OCI-LY3 (cell line): ENCODE measurements at regions not wholly inside any gene's neighbourhood (a gene's known extent, or its start where the extent isn't known, plus 50 kb on each side); places are given as distances from the start of the nearest gene placed in this dataset.

Source experiments
- H2AFZ ChIP-seq: fragments of 200-600, 300-600 bp; shearing (Covaris generic); 2 replicates; pipeline ENCODE4 v1.6.0; 2014; ENCODE audit warnings: antibody characterized with exemption, low read depth, low read length
- H3K27ac ChIP-seq: fragments of 200-600, 300-600 bp; sonication (generic); 2 replicates; pipeline ENCODE4 v1.5.1; 2014; ENCODE audit warnings: mild to moderate bottlenecking, low read length, moderate library complexity, mixed read lengths
- H3K27me3 ChIP-seq: fragments of 200-600, 300-600 bp; sonication (generic); 2 replicates; pipeline ENCODE4 v1.6.1; 2014; ENCODE audit warnings: low read depth, low read length, mixed read lengths
- H3K36me3 ChIP-seq: fragments of 200-600, 300-600 bp; sonication (generic); replicated peaks from 2 replicates; pipeline ENCODE3; 2014; ENCODE audit warnings: low read depth, low read length, mixed read lengths
- H3K4me1 ChIP-seq: fragments of 300-600, 200-600 bp; sonication (generic); 2 replicates; pipeline ENCODE4 v1.6.1; 2014; ENCODE audit warnings: low read length, mixed read lengths
- H3K4me2 ChIP-seq: fragments of 200-600, 300-600 bp; sonication (generic); 2 replicates; pipeline ENCODE4 v1.6.1; 2014; ENCODE audit warnings: low read length, mixed read lengths
- H3K4me3 ChIP-seq: fragments of 300-600, 200-600 bp; sonication (generic); 2 replicates; pipeline ENCODE4 v1.5.1; 2014; ENCODE audit warnings: antibody characterized with exemption, mild to moderate bottlenecking, low read length, moderate library complexity
- H3K79me2 ChIP-seq: fragments of 300-600, 200-600 bp; shearing (Covaris generic); 2 replicates; pipeline ENCODE4 v1.6.1; 2014; ENCODE audit warnings: mild to moderate bottlenecking, low read length, mixed read lengths
- H3K9ac ChIP-seq: fragments of 300-600, 200-600 bp; shearing (Covaris generic); 2 replicates; pipeline ENCODE4 v1.6.0; 2014; ENCODE audit warnings: mild to moderate bottlenecking, low read length, moderate library complexity
- H3K9me3 ChIP-seq: fragments of 200-600, 300-600 bp; shearing (Covaris generic); 2 replicates; pipeline ENCODE4 v1.6.1; 2014; ENCODE audit warnings: low read length, mixed read lengths; ENCODE audit not compliant: insufficient read depth
- H4K20me1 ChIP-seq: fragments of 200-600, 300-600 bp; sonication (generic); 2 replicates; pipeline ENCODE4 v1.6.1; 2016; ENCODE audit warnings: low read length, mixed read lengths; ENCODE audit not compliant: insufficient read depth
- CTCF ChIP-seq: fragments of 200-600, 300-600 bp; sonication (generic); IDR thresholded peaks from 2 replicates; pipeline ENCODE4 v1.5.1; 2014; ENCODE audit warnings: antibody characterized with exemption, low read length, low read depth
- EZH2phosphoT487 ChIP-seq: fragments of 200-600 bp; shearing (Covaris generic); IDR thresholded peaks from 2 replicates; pipeline ENCODE4 v1.6.1; 2018; ENCODE audit warnings: antibody characterized with exemption, mixed run types, low read depth

- no peak overlapping the region for H3K4me3 ChIP-seq
- no peak overlapping the region for H3K4me2 ChIP-seq
Observed at GRCh38 chr3:96706509-96706908, 107.9 kb upstream of the EPHA6 start.

GRCh38 chr3:96711816-96712215, 102.6 kb upstream of the EPHA6 start:
- no peaks in the 10 kb centered on the region for H3K36me3 ChIP-seq
- no peak overlapping the region for H3K9ac ChIP-seq
- H3K4me1 ChIP-seq: peaks cover 5% of the 10 kb centered on the region; the same call in 1 of the 2 replicates
- H3K4me3 ChIP-seq: no peak overlapping the region
- peak overlapping the region; percentile 54; the same call in 1 of the 2 replicates for H2AFZ ChIP-seq
- no peaks in the 10 kb centered on the region for H3K79me2 ChIP-seq
- H3K27me3 ChIP-seq: no peaks in the 10 kb centered on the region
- no peaks in the 10 kb centered on the region for H4K20me1 ChIP-seq
- H3K9me3 ChIP-seq: no peaks in the 10 kb centered on the region
- no peak overlapping the region for H3K27ac ChIP-seq
- TF ChIP-seq CTCF (no peak), EZH2phosphoT487 (no peak)
- H3K4me2 ChIP-seq: no peak overlapping the region; the same call in 1 of the 2 replicates

More at GRCh38 chr3:96706509-96706908, 107.9 kb upstream of the EPHA6 start:
- TF ChIP-seq EZH2phosphoT487: no peak
- no peak for TF ChIP-seq CTCF
- Histone ChIP-seq H3K36me3 (no peaks in the 10 kb centered on the region), H3K79me2 (no peaks in the 10 kb centered on the region), H4K20me1 (no peaks in the 10 kb centered on the region), H3K4me1 (no peaks in the 10 kb centered on the region), H3K9me3 (no peaks in the 10 kb centered on the region), H3K9ac (no peak overlapping the region), H2AFZ (no peak overlapping the region), H3K27ac (no peak overlapping the region), H3K27me3 (no peaks in the 10 kb centered on the region)

GRCh38 chr3:96712792-96713191, 101.6 kb upstream of the EPHA6 start:
- no peak for TF ChIP-seq EZH2phosphoT487
- TF ChIP-seq CTCF: no peak
- no peak overlapping the region for H2AFZ ChIP-seq
- H3K27me3 ChIP-seq: no peaks in the 10 kb centered on the region
- peaks cover 5% of the 10 kb centered on the region; the same call in 1 of the 2 replicates for H3K4me1 ChIP-seq
- no peaks in the 10 kb centered on the region for H4K20me1 ChIP-seq
- no peak overlapping the region for H3K9ac ChIP-seq
- H3K79me2 ChIP-seq: no peaks in the 10 kb centered on the region
- H3K4me3 ChIP-seq: no peak overlapping the region
- no peaks in the 10 kb centered on the region for H3K9me3 ChIP-seq
- no peaks in the 10 kb centered on the region for H3K36me3 ChIP-seq
- H3K4me2 ChIP-seq: no peak overlapping the region
- H3K27ac ChIP-seq: no peak overlapping the region

- H3K27me3 ChIP-seq: no peaks in the 10 kb centered on the region
- H4K20me1 ChIP-seq: no peaks in the 10 kb centered on the region
- no peak overlapping the region for H3K9ac ChIP-seq
- no peaks in the 10 kb centered on the region for H3K79me2 ChIP-seq
- H3K9me3 ChIP-seq: no peaks in the 10 kb centered on the region
- H3K27ac ChIP-seq: no peak overlapping the region
- no peaks in the 10 kb centered on the region for H3K4me1 ChIP-seq
- H3K4me2 ChIP-seq: no peak overlapping the region
- H2AFZ ChIP-seq: no peak overlapping the region
- no peaks in the 10 kb centered on the region for H3K36me3 ChIP-seq
- H3K4me3 ChIP-seq: no peak overlapping the region
- TF ChIP-seq EZH2phosphoT487 (no peak), CTCF (no peak)
Observed at GRCh38 chr3:96719921-96720320, 94.5 kb upstream of the EPHA6 start.
